H9 (cell line): ENCODE measurements at regions not wholly inside any gene's neighbourhood (a gene's known extent, or its start where the extent isn't known, plus 50 kb on each side); places are given as distances from the start of the nearest gene placed in this dataset.

Experiments
- DNase-seq: peaks from one replicate; pipeline ENCODE4 v3.0.0-alpha.2; 2017
- H2AFZ ChIP-seq: one replicate; pipeline ENCODE4 v1.6.1; 2013; ENCODE audit warnings: mild to moderate bottlenecking, low read length, control low read depth, moderate library complexity
- H2AK5ac ChIP-seq: 2 replicates; pipeline ENCODE4 v1.6.1; 2013; ENCODE audit warnings: low read length, control low read depth, mixed read lengths; ENCODE audit not compliant: insufficient read length
- H2BK120ac ChIP-seq: one replicate; pipeline ENCODE4 v1.6.1; 2013; ENCODE audit warnings: low read depth, mild to moderate bottlenecking, low read length, control low read depth, inconsistent platforms; ENCODE audit not compliant: poor library complexity, severe bottlenecking
- H2BK12ac ChIP-seq: 2 replicates; pipeline ENCODE4 v1.6.1; 2013; ENCODE audit warnings: low read length, control low read depth, mixed read lengths, low read depth; ENCODE audit not compliant: insufficient read length
- H2BK15ac ChIP-seq: 2 replicates; pipeline ENCODE4 v1.6.1; 2013; ENCODE audit warnings: low read depth, low read length, control low read depth
- H2BK20ac ChIP-seq: one replicate; pipeline ENCODE4 v1.6.1; 2013; ENCODE audit warnings: low read depth, mild to moderate bottlenecking, low read length, control low read depth, inconsistent platforms; ENCODE audit not compliant: poor library complexity, severe bottlenecking
- H2BK5ac ChIP-seq: 2 replicates; pipeline ENCODE4 v1.6.1; 2013; ENCODE audit warnings: low read length, control low read depth, mixed read lengths; ENCODE audit not compliant: insufficient read length
- H3K14ac ChIP-seq: 2 replicates; pipeline ENCODE4 v1.6.1; 2013; ENCODE audit warnings: low read length, control low read depth; ENCODE audit not compliant: insufficient read depth
- H3K18ac ChIP-seq: 2 replicates; pipeline ENCODE4 v1.6.1; 2013; ENCODE audit warnings: low read depth, mild to moderate bottlenecking, mixed read lengths, low read length, control low read depth; ENCODE audit not compliant: insufficient read length
- H3K23ac ChIP-seq: 2 replicates; pipeline ENCODE4 v1.6.1; 2013; ENCODE audit warnings: low read length, control low read depth, mixed read lengths, low read depth; ENCODE audit not compliant: insufficient read length
- H3K23me2 ChIP-seq: 2 replicates; pipeline ENCODE4 v1.6.1; 2013; ENCODE audit warnings: low read depth, mild to moderate bottlenecking, mixed read lengths, low read length, control low read depth; ENCODE audit not compliant: insufficient read length, poor library complexity, severe bottlenecking
- H3K27ac ChIP-seq: 2 replicates; pipeline ENCODE4 v1.5.1; 2013; ENCODE audit warnings: low read length, control low read depth, mixed read lengths, low read depth; ENCODE audit not compliant: insufficient read length
- H3K27me3 ChIP-seq: 2 replicates; pipeline ENCODE4 v1.6.1; 2013; ENCODE audit warnings: low read length, control low read depth, inconsistent platforms; ENCODE audit not compliant: insufficient read depth
- H3K4ac ChIP-seq: 2 replicates; pipeline ENCODE4 v1.6.1; 2013; ENCODE audit warnings: low read depth, mild to moderate bottlenecking, control low read depth, inconsistent platforms, low read length, moderate library complexity
- H3K4me1 ChIP-seq: 2 replicates; pipeline ENCODE4 v1.6.1; 2013; ENCODE audit warnings: low read length, control low read depth, inconsistent platforms; ENCODE audit not compliant: insufficient read depth
- H3K4me2 ChIP-seq: 2 replicates; pipeline ENCODE4 v1.6.1; 2013; ENCODE audit warnings: low read length, control low read depth, mixed read lengths; ENCODE audit not compliant: insufficient read length, insufficient read depth
- H3K56ac ChIP-seq: 2 replicates; pipeline ENCODE4 v1.6.1; 2013; ENCODE audit warnings: low read depth, mild to moderate bottlenecking, mixed read lengths, low read length, control low read depth; ENCODE audit not compliant: insufficient read length
- H3K79me1 ChIP-seq: 2 replicates; pipeline ENCODE4 v1.6.1; 2013; ENCODE audit warnings: low read depth, mild to moderate bottlenecking, moderate library complexity, low read length, control low read depth, inconsistent platforms; ENCODE audit not compliant: insufficient read depth, poor library complexity, severe bottlenecking
- H3K79me2 ChIP-seq: 2 replicates; pipeline ENCODE4 v1.6.1; 2013; ENCODE audit warnings: low read length, control low read depth, inconsistent platforms; ENCODE audit not compliant: insufficient read depth
- H3K9ac ChIP-seq: 2 replicates; pipeline ENCODE4 v1.6.1; 2013; ENCODE audit warnings: low read length, control low read depth, mixed read lengths; ENCODE audit not compliant: insufficient read length; ENCODE audit errors: extremely low read depth
- H3K9me3 ChIP-seq: one replicate; pipeline ENCODE4 v1.6.1; 2013; ENCODE audit warnings: low read depth, low read length, inconsistent platforms; ENCODE audit not compliant: control insufficient read depth
- H3T11ph ChIP-seq: one replicate; pipeline ENCODE4 v1.6.1; 2013; ENCODE audit warnings: mild to moderate bottlenecking, low read length, control low read depth, inconsistent platforms
- H4K20me1 ChIP-seq: one replicate; pipeline ENCODE4 v1.6.1; 2013; ENCODE audit not compliant: control insufficient read depth, insufficient read length, insufficient read depth
- H4K5ac ChIP-seq: 2 replicates; pipeline ENCODE4 v1.6.1; 2013; ENCODE audit warnings: low read depth, mild to moderate bottlenecking, mixed read lengths, low read length, control low read depth; ENCODE audit not compliant: insufficient read length
- H4K8ac ChIP-seq: replicated peaks from 2 replicates; pipeline ENCODE4 v1.6.1; 2013; ENCODE audit warnings: low read length, control low read depth, mixed read lengths, low read depth; ENCODE audit not compliant: insufficient read length
- H4K91ac ChIP-seq: 2 replicates; pipeline ENCODE4 v1.6.1; 2013; ENCODE audit warnings: low read depth, mild to moderate bottlenecking, moderate library complexity, mixed read lengths, low read length, control low read depth; ENCODE audit not compliant: insufficient read length
- H3K27ac Mint-ChIP-seq, 3 experiments: 2 replicates in 2 of 3; 3 replicates in 1 of 3; pipeline ENCODE4 v1.8.0; 2020 to 2021; ENCODE audit warnings: mixed read lengths in 3 of 3, mild to moderate bottlenecking in 1 of 3, moderate library complexity in 1 of 3
- H3K27me3 Mint-ChIP-seq: 2 replicates; pipeline ENCODE4 v1.8.0; 2021; ENCODE audit warnings: low read depth, mild to moderate bottlenecking, moderate library complexity, mixed read lengths
- H3K36me3 Mint-ChIP-seq, 3 experiments: 2 replicates in 2 of 3; 3 replicates in 1 of 3; pipeline ENCODE4 v1.8.0; 2020 to 2021; ENCODE audit warnings: low read depth in 3 of 3, mixed read lengths in 3 of 3; ENCODE audit not compliant: insufficient read depth in 1 of 3
- H3K4me1 Mint-ChIP-seq, 2 experiments: 2 replicates each; pipeline ENCODE4 v1.8.0; 2020; ENCODE audit warnings: mixed read lengths in 2 of 2
- H3K4me3 Mint-ChIP-seq, 2 experiments: 2 replicates in 1 of 2; 3 replicates in 1 of 2; pipeline ENCODE4 v1.8.0; 2020 to 2021; ENCODE audit warnings: mild to moderate bottlenecking in 2 of 2, mixed read lengths in 2 of 2, moderate library complexity in 1 of 2
- H3K9me3 Mint-ChIP-seq, 2 experiments: 2 replicates in 1 of 2; 3 replicates in 1 of 2; pipeline ENCODE4 v1.8.0; 2020; ENCODE audit warnings: mild to moderate bottlenecking in 2 of 2, mixed read lengths in 2 of 2, moderate library complexity in 1 of 2
- CTCF ChIP-seq: fragments of 200-600 bp; sonication (generic); conservative IDR thresholded peaks from 3 replicates; pipeline ENCODE4 v1.8.0; 2021; ENCODE audit warnings: antibody characterized with exemption, mild to moderate bottlenecking
- WGBS: extraction: QIAGEN DNeasy Blood & Tissue Kit; methylation state at CpG from one replicate; pipeline ENCODE4 v1.1.7; 2013; ENCODE audit warnings: missing lambda C conversion rate, low lambda C conversion rate, mixed read lengths; ENCODE audit not compliant: insufficient read length; ENCODE audit errors: extremely low coverage; 5-methylcytosine and 5-hydroxymethylcytosine counted together

GRCh38 chr15:75126864-75127580 lies 74.7 kb upstream of the C15orf39 start:
- no peak overlapping the region for H3K27ac Mint-ChIP-seq
- no peak overlapping the region for H2AFZ ChIP-seq
- no peaks in the 10 kb centered on the region for H4K20me1 ChIP-seq
- H3K23me2 ChIP-seq = no peaks in the 10 kb centered on the region
- H3K27me3 ChIP-seq = no peaks in the 10 kb centered on the region
- no peak overlapping the region for H2BK15ac ChIP-seq
- no peak overlapping the region for H4K91ac ChIP-seq
- H3K4me2 ChIP-seq = no peak overlapping the region
- H3K9me3 ChIP-seq = no peaks in the 10 kb centered on the region
- H3K23ac ChIP-seq = no peak overlapping the region
- no peak overlapping the region for H4K5ac ChIP-seq
- H2BK120ac ChIP-seq = no peak overlapping the region
- H2BK5ac ChIP-seq = no peak overlapping the region
- WGBS = no CpG with 5 or more reads among the region's 10 CpGs
- H3K79me1 ChIP-seq = no peaks in the 10 kb centered on the region
- H3K18ac ChIP-seq = no peak overlapping the region
- no peaks in the 10 kb centered on the region for H3K79me2 ChIP-seq
- H4K8ac ChIP-seq = no peak overlapping the region
- no peak overlapping the region for H3K56ac ChIP-seq
- no peak overlapping the region for H3K27ac ChIP-seq
- H3T11ph ChIP-seq = no peak overlapping the region
- H3K4ac ChIP-seq = no peak overlapping the region
- H3K4me1 ChIP-seq = no peaks in the 10 kb centered on the region
- no peak overlapping the region for H3K4me3 Mint-ChIP-seq
- peaks cover 17 to 18% of the 10 kb centered on the region in 2 experiments for H3K4me1 Mint-ChIP-seq
- TF ChIP-seq CTCF = no peak
- H3K27me3 Mint-ChIP-seq = no peaks in the 10 kb centered on the region; the same call in 1 of the 2 replicates
- H2BK12ac ChIP-seq = no peak overlapping the region
- H3K9me3 Mint-ChIP-seq = peaks cover 0 to 3% of the 10 kb centered on the region in 2 experiments; a peak in 1 of 5 replicates
- no peak overlapping the region for H3K14ac ChIP-seq
- H3K9ac ChIP-seq = no peak overlapping the region
- no peak for DNase-seq
- H2AK5ac ChIP-seq = no peak overlapping the region
- peaks cover 0 to 1% (median 0%) of the 10 kb centered on the region in 3 experiments; a peak in 2 of 7 replicates for H3K36me3 Mint-ChIP-seq
- no peak overlapping the region for H2BK20ac ChIP-seq
